ENCODE measurements at regions not wholly inside any gene's neighbourhood (a gene's known extent, or its start where the extent isn't known, plus 50 kb on each side); places are given as distances from the start of the nearest gene placed in this dataset.

- no peak for DNase-seq (ENCODE audit: low spot score)
- FAIRE-seq, result no peak
- POLR2A ChIA-PET, result no interaction called here
- peaks cover 4% of the 10 kb centered on the region for H4K20me1 ChIP-seq (ENCODE audit: insufficient read depth, low read length)
- no peak overlapping the region for H3K4me2 ChIP-seq (ENCODE audit: low read depth, low read length)
- WGBS (ENCODE audit: low lambda C conversion rate), result 97% methylated on average over 13 of the region's 13 CpGs
- CTCF ChIA-PET (ENCODE audit: low intra/inter-chr PET ratio, low total read pairs), result no interaction called here
- H3K79me2 ChIP-seq (ENCODE audit: insufficient read depth, low read length), result no peaks in the 10 kb centered on the region
- no peak for ATAC-seq
- no peaks in the 10 kb centered on the region for H3K27me3 ChIP-seq (ENCODE audit: control insufficient read depth in 1 of 2, insufficient read depth in 2 of 2, low read length in 2 of 2)
- no peak overlapping the region for H2AFZ ChIP-seq (ENCODE audit: low read length)
- H3K27ac ChIP-seq (ENCODE audit: extremely low read length, insufficient read depth, low read length), result no peak overlapping the region
- H3K9ac ChIP-seq (ENCODE audit: insufficient read depth, low read depth, low read length), result no peak overlapping the region
- H3K4me3 ChIP-seq (replicated peaks in 1 of 3; ENCODE audit: insufficient read depth in 1 of 3, low read depth in 2 of 3, low read length in 3 of 3), result no peak overlapping the region
- no peaks in the 10 kb centered on the region for H3K9me3 ChIP-seq (ENCODE audit: low read length)
- peak; percentile 56 for TF ChIP-seq NFE2L2 (IDR thresholded peaks at IDR 0.05; ENCODE audit: low read length)
- no peak for TF ChIP-seq ZNF292 (CRISPR knock-in tag; IDR thresholded peaks at IDR 0.05; ENCODE audit: borderline replicate concordance, low read depth)
- peaks cover 11 to 15% of the 10 kb centered on the region in 2 experiments; a peak in 4 of 5 replicates for H3K36me3 ChIP-seq (replicated peaks in 1 of 2; ENCODE audit: control insufficient read depth in 1 of 2, insufficient read depth in 2 of 2, low read length in 2 of 2)
- BruUV-seq (replicated peaks), result no TSS peak
- H3K4me1 ChIP-seq (ENCODE audit: insufficient read depth, low read length), result no peaks in the 10 kb centered on the region
- in situ Hi-C loops (cut with HindIII; ENCODE audit: extremely low pct_ligation_motif_present, low pct_unique_long_range_greater_than_20kb) (no loop called here), intact Hi-C loops (cut with micrococcal nuclease; ENCODE audit: unreplicated experiment) (no loop called here)
Measured at GRCh38 chr11:70848243-70848750, 404.1 kb downstream of the SHANK2 start.

DNA sequence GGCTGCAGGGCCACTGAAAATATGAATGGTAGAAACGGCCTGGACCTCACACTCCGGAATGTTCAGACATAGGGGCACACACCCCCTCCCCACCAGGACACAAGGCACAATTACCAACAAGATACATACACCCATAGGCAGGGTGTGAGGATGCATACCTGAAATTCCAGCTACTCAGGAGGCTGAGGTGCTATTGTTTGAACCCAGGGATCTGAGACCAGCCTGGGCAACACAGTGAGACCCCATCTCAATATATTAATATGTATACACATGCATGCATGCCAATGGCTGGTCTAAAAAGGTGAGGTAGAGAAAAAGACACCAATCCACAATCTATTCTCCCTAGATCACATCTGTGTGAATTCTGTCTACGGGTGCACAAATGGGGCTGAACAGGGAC, 403.3 kb downstream of the SHANK2 start:
- ATAC-seq (no peak), DNase-seq (ENCODE audit: low spot score) (no peak), FAIRE-seq (no peak)
- no peaks in the 10 kb centered on the region for H3K79me2 ChIP-seq (ENCODE audit: insufficient read depth, low read length)
- CTCF ChIA-PET (ENCODE audit: low intra/inter-chr PET ratio, low total read pairs), result no interaction called here
- TF ChIP-seq ZNF121 (CRISPR knock-in tag; IDR thresholded peaks at IDR 0.05) (peak; percentile 51; the same call in 1 of the 2 replicates), ZNF773 (CRISPR knock-in tag; IDR thresholded peaks at IDR 0.05; ENCODE audit: borderline replicate concordance) (no peak)
- H3K27me3 ChIP-seq (ENCODE audit: control insufficient read depth in 1 of 2, insufficient read depth in 2 of 2, low read length in 2 of 2), result no peaks in the 10 kb centered on the region
- intact Hi-C loops (cut with micrococcal nuclease; ENCODE audit: unreplicated experiment) (no loop called here), in situ Hi-C loops (cut with HindIII; ENCODE audit: extremely low pct_ligation_motif_present, low pct_unique_long_range_greater_than_20kb) (no loop called here)
- peaks cover 12 to 19% of the 10 kb centered on the region in 2 experiments; a peak in 4 of 5 replicates for H3K36me3 ChIP-seq (replicated peaks in 1 of 2; ENCODE audit: control insufficient read depth in 1 of 2, insufficient read depth in 2 of 2, low read length in 2 of 2)
- no peak overlapping the region for H3K9ac ChIP-seq (ENCODE audit: insufficient read depth, low read depth, low read length)
- POLR2A ChIA-PET, result no interaction called here
- H3K27ac ChIP-seq (ENCODE audit: extremely low read length, insufficient read depth, low read length), result no peak overlapping the region
- H4K20me1 ChIP-seq (ENCODE audit: insufficient read depth, low read length), result peaks cover 4% of the 10 kb centered on the region
- no peak overlapping the region for H3K4me2 ChIP-seq (ENCODE audit: low read depth, low read length)
- H2AFZ ChIP-seq (ENCODE audit: low read length), result no peak overlapping the region
- no peaks in the 10 kb centered on the region for H3K9me3 ChIP-seq (ENCODE audit: low read length)
- 97% methylated on average over 3 of the region's 3 CpGs for WGBS (ENCODE audit: low lambda C conversion rate)
- BruUV-seq (replicated peaks), result no TSS peak
- H3K4me3 ChIP-seq (replicated peaks in 1 of 3; ENCODE audit: insufficient read depth in 1 of 3, low read depth in 2 of 3, low read length in 3 of 3), result no peak overlapping the region
- no peaks in the 10 kb centered on the region for H3K4me1 ChIP-seq (ENCODE audit: insufficient read depth, low read length)
